Natural killer cell treated with Interleukin-12 subunit alpha and Interleukin-12 subunit beta and Interleukin-15 and Interleukin-18, amount 100 ng/mL, for 72 hours (primary cell): ENCODE measurements at regions not wholly inside any gene's neighbourhood (a gene's known extent, or its start where the extent isn't known, plus 50 kb on each side); places are given as distances from the start of the nearest gene placed in this dataset.
"Not testable (repeated sequence)": the region's sequence is repeated elsewhere in the genome, so short reads cannot be mapped to it uniquely, and the experiment has no call there.

Experiments used
- ATAC-seq, 2 donors: fragments of 150-1000 bp; cut with Tn5 transposase in 1 of 2; sonication (Bioruptor Pico), chemical (Tn5 transposase) in 1 of 2; 2 replicates each; pipeline ENCODE4 v1.10.0; 2021
- DNase-seq: peaks from one replicate; pipeline ENCODE4 v3.0.0; 2022; ENCODE audit warnings: low spot score
- H3K27ac Mint-ChIP-seq, 2 donors: 1 replicate in 1 of 2; 2 replicates in 1 of 2; pipeline ENCODE4 v1.8.0; 2022; ENCODE audit warnings: mixed read lengths in 2 of 2, mild to moderate bottlenecking in 1 of 2, moderate library complexity in 1 of 2
- H3K27me3 Mint-ChIP-seq, 2 donors: 1 replicate in 1 of 2; 2 replicates in 1 of 2; pipeline ENCODE4 v1.8.0; 2022; ENCODE audit warnings: mixed read lengths in 2 of 2
- H3K36me3 Mint-ChIP-seq: one replicate; pipeline ENCODE4 v1.8.0; 2022; ENCODE audit warnings: mixed read lengths
- H3K4me1 Mint-ChIP-seq, 2 donors: 1 replicate in 1 of 2; 2 replicates in 1 of 2; pipeline ENCODE4 v1.8.0; 2022; ENCODE audit warnings: low read depth in 2 of 2, mixed read lengths in 2 of 2, mild to moderate bottlenecking in 1 of 2
- H3K4me3 Mint-ChIP-seq: one replicate; pipeline ENCODE4 v1.8.0; 2022; ENCODE audit warnings: mixed read lengths
- H3K9me3 Mint-ChIP-seq: 2 replicates; pipeline ENCODE4 v1.8.0; 2022; ENCODE audit warnings: mixed read lengths

DNA sequence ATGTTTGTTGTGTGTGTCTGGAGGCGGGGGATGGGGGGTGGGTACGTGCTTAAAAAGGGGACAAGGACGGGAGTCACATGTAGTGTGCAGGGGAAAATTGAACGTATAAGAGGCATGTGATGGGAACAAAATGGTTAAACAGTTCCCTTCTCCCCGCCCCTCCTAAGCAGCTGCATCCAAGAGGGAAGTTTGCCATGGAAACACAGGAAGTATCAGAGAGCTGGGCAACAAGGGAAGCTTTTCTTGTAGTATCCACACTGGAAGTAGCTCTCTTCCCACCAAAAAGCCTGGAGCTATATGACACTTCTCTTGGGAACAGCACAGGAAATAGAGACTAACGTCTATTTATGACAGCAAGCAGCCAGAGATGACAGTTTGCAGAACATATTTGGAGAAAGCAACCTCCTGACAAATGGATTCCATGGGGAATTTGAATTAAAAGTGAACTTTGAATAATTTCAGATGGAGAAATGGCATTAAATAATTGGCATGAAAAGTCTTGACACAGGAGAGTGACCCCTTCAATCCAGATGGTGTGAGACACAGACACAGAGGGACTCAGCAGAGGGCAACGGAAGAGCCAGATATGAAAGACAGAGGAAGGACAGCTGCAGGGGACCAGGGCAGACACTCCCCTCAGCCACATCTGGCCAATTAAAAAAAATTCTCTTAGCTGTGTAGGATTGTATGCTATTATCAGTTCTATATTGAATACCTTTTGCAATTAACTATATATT lies 294.2 kb upstream of the TBL1XR1 start:
- ATAC-seq (no peak), DNase-seq (no peak)
- peaks cover 0 to 3% of the 10 kb centered on the region in 2 donors for H3K27me3 Mint-ChIP-seq
- no peaks in the 10 kb centered on the region for H3K36me3 Mint-ChIP-seq
- H3K27ac Mint-ChIP-seq = no peak overlapping the region
- no peaks in the 10 kb centered on the region for H3K9me3 Mint-ChIP-seq
- H3K4me3 Mint-ChIP-seq = no peak overlapping the region
- peaks cover 13 to 15% of the 10 kb centered on the region in 2 donors for H3K4me1 Mint-ChIP-seq

DNA sequence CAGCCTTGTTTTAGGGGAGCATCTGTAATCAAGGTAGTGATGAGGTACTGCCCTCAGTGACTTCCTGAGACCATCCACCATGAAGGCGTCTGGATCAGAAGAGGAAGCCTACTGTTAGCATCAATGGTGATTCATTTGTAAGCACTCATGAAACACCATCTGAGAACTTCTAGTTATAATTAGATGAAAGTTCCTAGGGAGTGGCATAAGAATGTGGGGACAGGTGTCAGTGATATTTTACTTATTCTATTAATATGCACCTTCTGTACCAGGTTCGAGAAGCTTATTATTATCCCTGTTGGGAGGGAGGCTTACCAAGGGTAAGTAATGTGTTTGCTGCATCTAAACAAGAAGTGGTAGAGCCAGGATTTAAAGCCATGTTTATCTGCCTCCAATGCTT lies 295.8 kb upstream of the TBL1XR1 start:
- H3K27ac Mint-ChIP-seq = no peak overlapping the region
- peaks cover 12% of the 10 kb centered on the region in 2 donors for H3K4me1 Mint-ChIP-seq
- no peak overlapping the region for H3K4me3 Mint-ChIP-seq
- H3K36me3 Mint-ChIP-seq = no peaks in the 10 kb centered on the region
- peaks cover 0 to 3% of the 10 kb centered on the region in 2 donors for H3K27me3 Mint-ChIP-seq
- ATAC-seq = no peak
- H3K9me3 Mint-ChIP-seq = no peaks in the 10 kb centered on the region
- DNase-seq = no peak

DNA sequence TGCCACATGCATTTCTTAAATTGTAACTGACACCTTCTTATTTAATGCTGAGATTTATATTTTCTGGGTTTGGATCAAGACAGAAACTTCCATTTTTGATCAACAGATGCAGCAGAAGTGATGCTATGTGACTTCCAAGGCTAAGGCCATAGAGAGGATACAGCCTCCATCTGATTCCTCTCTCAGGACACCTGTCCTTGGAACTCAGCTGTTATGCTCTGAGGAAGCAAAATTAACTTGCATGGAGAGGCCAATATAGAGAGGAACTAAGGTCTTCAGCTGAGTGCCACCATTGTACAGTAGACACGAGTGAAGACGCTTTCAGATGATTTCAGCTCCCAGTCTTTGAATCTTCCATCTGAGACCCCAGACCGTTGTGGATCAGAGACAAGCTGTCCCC lies 296.9 kb upstream of the TBL1XR1 start:
- Mint-ChIP-seq H3K36me3 (no peaks in the 10 kb centered on the region), H3K4me3 (no peak overlapping the region), H3K27me3 (peaks cover 0 to 3% of the 10 kb centered on the region in 2 donors), H3K27ac (no peak overlapping the region), H3K4me1 (peaks cover under 1 to 4% of the 10 kb centered on the region in 2 donors), H3K9me3 (no peaks in the 10 kb centered on the region)
- no peak for DNase-seq
- no peak for ATAC-seq

DNA sequence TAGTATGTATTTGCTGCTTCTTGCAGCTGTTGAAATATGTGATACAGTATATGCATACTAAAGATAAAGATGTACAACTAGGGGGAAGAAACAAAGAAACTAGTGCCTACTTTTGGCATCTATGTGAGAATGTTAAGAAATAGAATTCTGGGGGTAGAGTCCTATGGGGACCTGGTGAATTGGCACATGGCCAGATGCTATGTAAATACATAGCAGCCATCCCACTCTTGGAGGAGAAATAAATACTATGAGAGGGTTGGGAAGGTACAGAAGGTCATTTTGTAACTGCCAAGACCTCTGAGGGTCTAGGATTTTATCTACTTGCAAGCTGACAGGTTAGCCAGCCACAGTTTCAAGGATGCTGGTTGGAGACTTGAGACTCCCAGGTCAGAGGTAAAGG lies 298.3 kb upstream of the TBL1XR1 start:
- Mint-ChIP-seq H3K4me1 (no peaks in the 10 kb centered on the region), H3K36me3 (no peaks in the 10 kb centered on the region), H3K27ac (no peak overlapping the region), H3K4me3 (no peak overlapping the region), H3K9me3 (no peaks in the 10 kb centered on the region), H3K27me3 (peaks cover 0 to 3% of the 10 kb centered on the region in 2 donors)
- no peak for DNase-seq
- ATAC-seq = no peak

DNA sequence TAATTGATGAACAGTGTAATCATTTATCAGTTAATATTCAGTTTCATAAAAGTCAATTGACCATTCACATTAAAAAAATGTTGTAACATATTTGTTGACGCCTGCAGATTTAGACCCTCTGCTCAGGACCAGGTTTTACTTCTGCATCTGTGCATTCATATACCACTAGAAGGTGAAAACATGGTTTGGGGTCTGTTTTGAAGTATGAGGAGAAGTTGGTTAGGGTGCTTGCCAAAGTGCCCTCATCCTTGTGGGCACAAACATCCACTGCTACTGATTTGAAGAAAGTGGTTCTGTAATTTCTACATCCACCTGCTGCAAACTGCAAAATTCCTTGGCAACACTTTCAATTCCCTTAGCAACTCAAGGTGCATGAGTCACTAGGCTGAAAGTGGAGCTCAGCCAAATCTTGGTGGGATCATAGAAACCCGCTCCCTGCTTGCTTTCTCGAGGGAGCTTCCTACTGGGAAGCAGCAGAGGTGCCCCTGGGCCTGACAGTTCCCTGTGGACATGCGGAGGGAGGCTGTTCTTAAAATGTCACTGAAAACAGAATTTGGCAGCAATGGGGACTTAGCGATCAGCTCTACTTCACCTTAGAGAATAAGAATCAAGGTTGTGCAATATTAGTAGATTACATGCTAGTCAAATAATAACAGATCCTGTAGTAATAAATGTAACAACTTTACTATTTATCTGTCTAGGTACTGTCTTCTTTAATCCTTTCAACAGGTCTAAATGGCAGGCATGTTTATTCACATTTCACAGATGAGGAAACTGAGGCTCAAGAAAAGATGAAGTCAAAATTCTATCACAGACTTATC lies 301.0 kb upstream of the TBL1XR1 start:
- H3K27ac Mint-ChIP-seq = no peak overlapping the region
- DNase-seq (no peak), ATAC-seq (no peak)

DNA sequence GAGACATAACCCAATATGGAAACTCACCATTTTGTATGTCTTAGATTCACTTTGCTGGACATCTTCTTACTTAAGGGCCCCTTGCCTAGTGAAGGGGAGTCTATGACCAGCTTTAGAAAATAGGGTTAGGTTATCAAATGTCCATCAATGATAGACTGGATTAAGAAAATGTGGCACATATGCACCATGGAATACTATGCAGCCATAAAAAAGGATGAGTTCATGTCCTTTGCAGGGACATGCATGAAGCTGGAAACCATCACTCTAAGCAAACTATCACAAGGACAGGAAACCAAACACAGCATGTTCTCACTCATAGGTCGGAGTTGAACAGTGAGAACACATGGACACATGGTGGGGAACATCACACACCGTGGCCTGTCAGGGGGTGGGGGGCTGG lies 301.8 kb upstream of the TBL1XR1 start:
- H3K9me3 Mint-ChIP-seq, ATAC-seq, DNase-seq: not testable (repeated sequence)

More for the DNA sequence above, 301.0 kb upstream of the TBL1XR1 start:
- H3K9me3 Mint-ChIP-seq = no peaks in the 10 kb centered on the region
- H3K27me3 Mint-ChIP-seq = no peaks in the 10 kb centered on the region
- H3K4me1 Mint-ChIP-seq = no peaks in the 10 kb centered on the region
- H3K36me3 Mint-ChIP-seq = no peaks in the 10 kb centered on the region
- H3K4me3 Mint-ChIP-seq = no peak overlapping the region

DNA sequence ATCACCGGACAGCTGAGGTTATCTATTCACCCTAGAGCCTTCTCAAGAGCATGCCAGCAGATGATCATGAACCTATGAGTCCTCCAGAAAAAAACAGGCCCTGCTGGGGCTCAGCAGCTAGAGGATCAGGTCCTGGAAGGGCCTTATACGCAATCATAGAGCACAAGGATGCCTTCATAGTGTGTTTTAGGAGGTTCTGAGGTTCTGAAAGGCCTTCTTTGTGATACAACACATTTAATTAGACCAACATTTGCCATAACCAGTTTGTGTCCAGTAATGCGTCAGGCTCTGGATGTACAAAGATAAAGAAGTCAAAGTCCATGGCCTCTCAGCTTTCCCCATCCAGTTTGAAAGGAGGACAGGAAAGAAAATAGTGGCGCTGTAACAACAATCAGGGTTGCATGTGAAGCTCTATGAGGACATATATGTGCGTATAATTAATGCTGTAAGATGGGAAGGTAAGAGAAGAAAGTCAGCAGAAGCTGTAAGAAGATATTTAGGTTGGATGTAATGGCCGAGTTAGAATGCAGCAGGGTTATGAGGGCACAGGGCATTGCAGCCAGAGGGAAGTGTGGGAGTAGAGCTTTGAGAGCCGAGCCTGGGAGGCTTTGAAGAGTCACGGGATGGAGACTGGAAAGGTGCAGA lies 302.6 kb upstream of the TBL1XR1 start:
- Mint-ChIP-seq H3K36me3 (no peaks in the 10 kb centered on the region), H3K4me3 (no peak overlapping the region), H3K9me3 (no peaks in the 10 kb centered on the region), H3K27ac (no peak overlapping the region), H3K27me3 (no peaks in the 10 kb centered on the region), H3K4me1 (no peaks in the 10 kb centered on the region)
- ATAC-seq = no peak
- DNase-seq = no peak

More for the DNA sequence above, 301.8 kb upstream of the TBL1XR1 start:
- not testable (repeated sequence) for H3K27me3 Mint-ChIP-seq, H3K4me1 Mint-ChIP-seq, H3K36me3 Mint-ChIP-seq, H3K27ac Mint-ChIP-seq, H3K4me3 Mint-ChIP-seq

DNA sequence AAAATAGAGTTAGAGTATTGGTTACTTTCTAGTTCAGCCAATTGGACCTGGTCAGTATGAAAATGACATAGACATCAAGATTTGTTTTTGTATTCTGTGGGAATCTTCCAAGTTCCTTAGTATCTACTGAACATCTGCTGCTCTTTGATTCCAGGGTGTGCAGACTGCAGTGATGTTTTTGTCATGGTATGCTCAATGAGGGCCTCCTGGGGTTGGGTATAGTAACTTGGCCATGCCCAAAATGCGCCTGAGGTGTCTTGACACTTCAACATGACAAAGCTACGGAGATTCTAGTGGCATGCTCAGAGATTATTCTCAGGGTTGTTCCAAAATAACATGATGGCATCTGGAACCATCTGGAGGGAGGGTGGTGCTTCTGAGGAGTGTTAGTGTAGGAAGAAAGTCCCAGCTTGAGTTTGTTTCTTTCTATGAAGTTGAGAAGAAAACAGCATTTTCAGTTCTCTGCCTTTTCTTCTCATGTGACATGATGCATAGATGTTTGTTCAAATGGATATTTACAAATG lies 313.5 kb upstream of the TBL1XR1 start:
- ATAC-seq (no peak), DNase-seq (no peak)
- Mint-ChIP-seq H3K4me3 (no peak overlapping the region), H3K36me3 (no peaks in the 10 kb centered on the region), H3K27ac (no peak overlapping the region), H3K4me1 (no peaks in the 10 kb centered on the region), H3K9me3 (no peaks in the 10 kb centered on the region), H3K27me3 (no peaks in the 10 kb centered on the region)

DNA sequence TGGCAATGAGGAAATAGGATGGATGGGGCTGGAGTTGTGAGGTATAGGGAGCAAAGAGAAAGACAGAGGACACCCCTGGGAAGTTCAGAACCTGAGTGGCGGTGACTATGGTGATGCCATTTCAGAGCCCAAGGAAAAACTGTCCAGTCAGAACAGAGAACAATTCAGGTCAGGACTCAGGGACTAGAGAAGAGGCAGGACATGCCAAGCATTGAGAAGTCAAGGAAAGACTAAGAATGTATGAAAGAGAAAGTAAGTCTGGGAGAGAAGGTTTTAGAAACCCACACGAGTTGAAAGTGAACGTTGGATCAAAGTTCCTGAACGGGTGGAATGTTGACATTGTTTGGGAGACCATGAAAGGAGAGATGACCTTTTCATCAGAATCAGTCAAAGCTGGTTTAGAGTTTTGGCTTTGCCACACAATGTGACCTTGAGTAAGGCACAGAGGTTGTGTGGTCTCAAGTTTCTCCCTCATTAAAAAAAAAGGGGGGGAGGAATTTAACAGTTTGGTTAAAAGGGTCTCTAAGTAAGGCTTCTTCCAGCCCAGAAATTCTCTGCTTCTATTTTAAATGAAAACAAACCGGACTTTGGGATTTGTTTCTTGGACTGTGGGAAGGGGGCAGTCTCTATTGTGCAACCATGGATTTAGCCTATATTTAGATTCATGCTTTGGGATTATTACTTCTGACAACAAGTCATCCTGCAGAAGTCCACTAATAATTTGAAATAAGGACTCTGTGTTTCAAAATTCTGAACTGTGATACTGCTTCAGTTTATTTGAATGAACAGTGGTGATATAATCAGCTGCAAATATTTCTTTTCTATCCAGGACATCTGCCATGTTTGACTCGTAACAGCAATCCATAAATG lies 315.9 kb upstream of the TBL1XR1 start:
- DNase-seq (no peak), ATAC-seq (no peak)
- H3K36me3 Mint-ChIP-seq = no peaks in the 10 kb centered on the region
- H3K4me1 Mint-ChIP-seq = no peaks in the 10 kb centered on the region
- no peaks in the 10 kb centered on the region for H3K27me3 Mint-ChIP-seq
- no peaks in the 10 kb centered on the region for H3K9me3 Mint-ChIP-seq
- H3K27ac Mint-ChIP-seq = no peak overlapping the region
- H3K4me3 Mint-ChIP-seq = no peak overlapping the region

DNA sequence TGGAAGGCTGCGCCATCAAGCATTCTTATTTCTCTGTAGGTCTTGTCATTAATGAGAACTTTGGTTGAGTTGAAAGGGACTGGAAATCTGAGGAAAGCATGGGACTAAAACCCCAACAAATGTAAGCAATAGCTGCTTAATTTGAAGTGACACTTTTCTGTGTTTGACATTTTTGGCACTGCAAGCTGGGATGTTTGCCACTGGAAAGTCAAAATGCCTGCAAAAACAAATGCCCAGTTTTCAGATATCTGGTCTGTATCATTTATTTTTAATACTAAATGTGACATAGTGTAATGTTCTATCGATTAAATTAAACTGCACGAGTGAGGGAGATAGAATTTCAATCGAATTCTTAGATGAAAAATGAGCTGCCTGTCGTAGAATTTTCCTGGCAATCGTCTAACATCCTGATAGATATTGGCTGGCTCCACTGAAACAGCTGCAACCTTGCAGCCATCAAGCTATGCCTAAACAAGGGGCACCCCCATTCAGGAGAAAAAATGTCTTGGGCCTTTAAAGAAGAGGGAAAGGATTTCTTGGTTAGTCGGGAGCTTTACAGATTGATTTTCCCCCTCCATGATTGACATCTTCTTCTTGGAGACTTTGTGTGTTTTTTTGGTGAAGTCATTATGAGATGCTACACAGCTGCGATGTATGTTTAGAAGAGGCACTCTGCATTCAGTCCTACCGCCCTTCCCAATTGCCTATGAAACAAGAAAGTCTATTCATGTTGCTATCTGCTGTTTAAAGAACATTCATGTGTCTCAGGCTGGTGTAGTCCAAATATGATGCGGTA lies 316.7 kb upstream of the TBL1XR1 start:
- H3K4me3 Mint-ChIP-seq = no peak overlapping the region
- H3K27ac Mint-ChIP-seq = no peak overlapping the region
- H3K36me3 Mint-ChIP-seq = no peaks in the 10 kb centered on the region
- no peak for DNase-seq
- H3K4me1 Mint-ChIP-seq = no peaks in the 10 kb centered on the region
- no peak for ATAC-seq
- H3K9me3 Mint-ChIP-seq = no peaks in the 10 kb centered on the region
- no peaks in the 10 kb centered on the region for H3K27me3 Mint-ChIP-seq

DNA sequence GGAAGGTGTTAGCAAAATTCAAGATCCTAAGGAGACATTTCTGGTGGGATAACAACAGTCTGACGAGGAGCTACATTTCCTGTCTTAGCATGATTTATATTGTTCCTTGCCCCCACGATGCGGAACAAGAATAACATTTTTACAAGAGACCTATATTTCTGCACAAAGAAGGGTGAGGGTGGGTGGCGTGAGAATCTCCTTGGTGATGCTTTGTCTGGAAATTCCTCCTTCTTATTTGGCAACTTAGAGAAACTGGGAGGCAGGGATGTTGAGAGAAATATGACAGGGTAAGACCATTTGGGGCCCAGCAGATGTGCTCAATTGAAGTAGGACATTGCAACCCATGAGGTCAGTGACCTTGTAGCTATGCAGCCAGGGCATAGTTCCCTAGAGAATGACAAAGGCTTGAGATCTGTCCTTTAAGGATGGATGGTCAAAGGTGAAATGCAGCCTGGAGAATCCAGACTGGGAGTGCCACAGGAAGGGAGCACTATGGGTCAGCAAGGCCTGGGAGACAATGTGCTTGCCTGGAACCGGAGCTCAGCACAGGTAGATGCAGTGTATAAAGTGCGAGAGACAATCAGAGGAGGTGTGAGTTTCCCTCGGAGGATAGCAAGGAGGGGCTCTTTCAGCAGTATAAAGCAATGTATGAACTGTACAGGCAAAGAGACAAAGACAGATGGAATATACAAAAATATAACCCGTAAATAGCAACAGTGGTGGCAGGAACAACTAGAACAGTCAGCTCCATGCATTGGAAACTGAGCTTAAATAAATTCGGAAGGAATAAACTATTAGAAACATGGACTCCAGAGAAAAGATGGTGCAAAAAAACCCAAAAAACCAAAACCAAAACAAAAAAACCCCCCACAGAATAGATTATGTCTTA lies 317.6 kb upstream of the TBL1XR1 start:
- H3K27me3 Mint-ChIP-seq = no peaks in the 10 kb centered on the region
- H3K9me3 Mint-ChIP-seq = peaks cover 3% of the 10 kb centered on the region
- H3K27ac Mint-ChIP-seq = no peak overlapping the region
- DNase-seq (no peak), ATAC-seq (no peak)
- H3K4me1 Mint-ChIP-seq = peaks cover 0 to 2% of the 10 kb centered on the region in 2 donors
- no peak overlapping the region for H3K4me3 Mint-ChIP-seq
- no peaks in the 10 kb centered on the region for H3K36me3 Mint-ChIP-seq

DNA sequence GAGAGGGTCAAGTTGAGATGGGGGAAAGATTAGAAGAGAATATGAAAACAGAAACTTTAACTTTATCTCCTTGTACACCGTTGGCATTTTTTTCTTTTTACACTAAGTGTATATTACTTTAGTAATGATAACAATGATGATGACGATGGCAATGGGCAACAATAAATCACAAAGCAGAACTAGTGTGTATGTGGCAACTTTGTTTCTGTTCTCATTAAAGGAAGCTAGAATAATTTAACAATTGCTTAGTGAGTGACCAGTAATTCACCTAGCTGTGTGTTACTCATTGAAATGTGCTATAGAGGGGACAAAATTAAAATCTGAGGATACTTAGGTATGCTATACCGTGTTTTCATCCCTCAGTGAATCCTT lies 318.5 kb upstream of the TBL1XR1 start:
- no peaks in the 10 kb centered on the region for H3K27me3 Mint-ChIP-seq
- H3K4me3 Mint-ChIP-seq = no peak overlapping the region
- DNase-seq (no peak), ATAC-seq (no peak)
- H3K27ac Mint-ChIP-seq = no peak overlapping the region
- peaks cover 3% of the 10 kb centered on the region for H3K9me3 Mint-ChIP-seq
- peaks cover 0 to 2% of the 10 kb centered on the region in 2 donors for H3K4me1 Mint-ChIP-seq
- H3K36me3 Mint-ChIP-seq = no peaks in the 10 kb centered on the region
